ENCODE measurements at regions not wholly inside any gene's neighbourhood (a gene's known extent, or its start where the extent isn't known, plus 50 kb on each side); places are given as distances from the start of the nearest gene placed in this dataset.

GRCh38 chrX:120735966-120736365, 106.1 kb upstream of the C1GALT1C1 start:
- TF ChIP-seq CTCF (conservative IDR thresholded peaks at IDR 0.05), result no peak
- no peak for TF ChIP-seq ZFX (IDR thresholded peaks at IDR 0.05)
